ENCODE measurements at regions not wholly inside any gene's neighbourhood (a gene's known extent, or its start where the extent isn't known, plus 50 kb on each side); places are given as distances from the start of the nearest gene placed in this dataset.

DNA sequence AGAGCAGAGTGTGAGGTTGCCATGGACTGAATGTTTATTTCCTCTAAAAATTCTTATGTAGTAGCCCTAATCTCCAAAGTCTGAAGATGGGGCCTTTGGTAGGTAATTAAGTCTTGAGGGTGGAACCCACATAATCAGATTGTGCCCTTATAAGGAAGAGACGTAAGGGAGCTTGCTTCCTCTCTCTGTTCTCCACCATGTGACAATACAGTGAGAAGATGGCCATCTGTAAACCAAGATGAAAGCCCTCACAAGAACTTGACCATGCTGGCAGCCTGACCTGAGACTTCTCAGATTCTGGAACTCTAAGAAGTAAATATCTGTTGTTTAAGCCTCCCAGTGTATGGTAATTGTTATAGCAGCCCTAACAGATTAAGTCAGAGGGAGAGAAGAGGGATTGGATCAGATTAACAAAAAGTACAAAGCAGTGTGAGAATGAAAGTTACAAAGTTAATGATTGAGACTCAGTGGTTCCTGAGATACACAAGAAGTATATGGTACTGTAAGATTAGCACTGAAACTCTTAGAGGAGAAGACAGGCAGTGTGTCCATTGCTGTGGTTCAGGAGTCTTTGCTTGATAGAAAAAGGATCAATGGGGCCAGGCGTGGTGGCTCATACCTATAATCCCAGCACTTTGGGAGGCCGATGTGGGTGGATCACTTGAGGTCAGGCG lies 82.5 kb upstream of the GC start:
- no peak for TF ChIP-seq POLR2A (IDR thresholded peaks at IDR 0.05; ENCODE audit: low read length)
- TF ChIP-seq GATA1 (IDR thresholded peaks at IDR 0.05; ENCODE audit: low read depth, low read length): no peak
